IPS-15b (cell line): ENCODE measurements at regions not wholly inside any gene's neighbourhood (a gene's known extent, or its start where the extent isn't known, plus 50 kb on each side); places are given as distances from the start of the nearest gene placed in this dataset.

ENCODE experiments used
- H3K27me3 ChIP-seq: one replicate; pipeline ENCODE4 v1.6.1; 2013; ENCODE audit warnings: low read length; ENCODE audit not compliant: control insufficient read depth, insufficient read depth
- H3K36me3 ChIP-seq: one replicate; pipeline ENCODE4 v1.6.1; 2013; ENCODE audit warnings: low read length; ENCODE audit not compliant: control insufficient read depth, insufficient read depth
- H3K4me1 ChIP-seq: one replicate; pipeline ENCODE4 v1.6.1; 2013; ENCODE audit warnings: mild to moderate bottlenecking, low read length; ENCODE audit not compliant: control insufficient read depth, insufficient read depth
- H3K4me3 ChIP-seq: one replicate; pipeline ENCODE4 v1.5.1; 2013; ENCODE audit warnings: low read depth, low read length
- H3K9ac ChIP-seq: one replicate; pipeline ENCODE4 v1.6.1; 2013; ENCODE audit warnings: low read depth, mild to moderate bottlenecking, low read length
- H3K9me3 ChIP-seq: one replicate; pipeline ENCODE4 v1.6.1; 2013; ENCODE audit warnings: mild to moderate bottlenecking, low read length; ENCODE audit not compliant: control insufficient read depth, insufficient read depth

- Histone ChIP-seq H3K27me3 (no peaks in the 10 kb centered on the region), H3K4me1 (no peaks in the 10 kb centered on the region), H3K36me3 (no peaks in the 10 kb centered on the region), H3K9ac (no peak overlapping the region), H3K4me3 (no peak overlapping the region), H3K9me3 (no peaks in the 10 kb centered on the region)
Observed at GRCh38 chr2:195359043-195359735, 297.8 kb upstream of the SLC39A10 start.

- peaks cover 4% of the 10 kb centered on the region for H3K4me1 ChIP-seq
- no peaks in the 10 kb centered on the region for H3K27me3 ChIP-seq
- H3K36me3 ChIP-seq, result no peaks in the 10 kb centered on the region
- H3K9ac ChIP-seq, result no peak overlapping the region
- H3K9me3 ChIP-seq, result no peaks in the 10 kb centered on the region
- H3K4me3 ChIP-seq, result no peak overlapping the region
Observed at GRCh38 chr2:195356920-195357440, 300.0 kb upstream of the SLC39A10 start.

GRCh38 chr2:195356026-195356425, 301.0 kb upstream of the SLC39A10 start:
- Histone ChIP-seq H3K36me3 (no peaks in the 10 kb centered on the region), H3K4me1 (peaks cover 4% of the 10 kb centered on the region), H3K4me3 (no peak overlapping the region), H3K27me3 (no peaks in the 10 kb centered on the region), H3K9me3 (no peaks in the 10 kb centered on the region), H3K9ac (no peak overlapping the region)

- no peaks in the 10 kb centered on the region for H3K27me3 ChIP-seq
- H3K36me3 ChIP-seq, result no peaks in the 10 kb centered on the region
- no peaks in the 10 kb centered on the region for H3K9me3 ChIP-seq
- H3K4me3 ChIP-seq, result no peak overlapping the region
- H3K9ac ChIP-seq, result no peak overlapping the region
- H3K4me1 ChIP-seq, result peaks cover 4% of the 10 kb centered on the region
Observed at GRCh38 chr2:195352581-195352980, 304.4 kb upstream of the SLC39A10 start.

GRCh38 chr2:195343942-195344530, 313.0 kb upstream of the SLC39A10 start:
- Histone ChIP-seq H3K9me3 (no peaks in the 10 kb centered on the region), H3K9ac (no peak overlapping the region), H3K36me3 (no peaks in the 10 kb centered on the region), H3K27me3 (no peaks in the 10 kb centered on the region), H3K4me3 (no peak overlapping the region), H3K4me1 (peaks cover 3% of the 10 kb centered on the region)

GRCh38 chr2:195343540-195343939, 313.5 kb upstream of the SLC39A10 start:
- Histone ChIP-seq H3K9ac (no peak overlapping the region), H3K36me3 (no peaks in the 10 kb centered on the region), H3K4me3 (no peak overlapping the region), H3K27me3 (no peaks in the 10 kb centered on the region), H3K4me1 (peaks cover 3% of the 10 kb centered on the region), H3K9me3 (no peaks in the 10 kb centered on the region)

- no peaks in the 10 kb centered on the region for H3K9me3 ChIP-seq
- no peaks in the 10 kb centered on the region for H3K36me3 ChIP-seq
- no peak overlapping the region for H3K9ac ChIP-seq
- H3K4me1 ChIP-seq, result peaks cover 2% of the 10 kb centered on the region
- no peak overlapping the region for H3K4me3 ChIP-seq
- H3K27me3 ChIP-seq, result no peaks in the 10 kb centered on the region
Observed at GRCh38 chr2:195342061-195342460, 315.0 kb upstream of the SLC39A10 start.

- no peak overlapping the region for H3K9ac ChIP-seq
- H3K9me3 ChIP-seq, result no peaks in the 10 kb centered on the region
- no peak overlapping the region for H3K4me3 ChIP-seq
Observed at GRCh38 chr2:195338856-195339255, 318.2 kb upstream of the SLC39A10 start.

GRCh38 chr2:195337597-195337996, 319.4 kb upstream of the SLC39A10 start:
- Histone ChIP-seq H3K9ac (no peak overlapping the region), H3K27me3 (no peaks in the 10 kb centered on the region), H3K9me3 (no peaks in the 10 kb centered on the region), H3K4me1 (no peaks in the 10 kb centered on the region), H3K4me3 (no peak overlapping the region), H3K36me3 (no peaks in the 10 kb centered on the region)

More at GRCh38 chr2:195338856-195339255, 318.2 kb upstream of the SLC39A10 start:
- no peaks in the 10 kb centered on the region for H3K36me3 ChIP-seq
- no peaks in the 10 kb centered on the region for H3K4me1 ChIP-seq
- no peaks in the 10 kb centered on the region for H3K27me3 ChIP-seq

GRCh38 chr2:195333869-195334268, 323.2 kb upstream of the SLC39A10 start:
- Histone ChIP-seq H3K36me3 (no peaks in the 10 kb centered on the region), H3K27me3 (no peaks in the 10 kb centered on the region), H3K4me1 (no peaks in the 10 kb centered on the region), H3K9me3 (no peaks in the 10 kb centered on the region), H3K9ac (no peak overlapping the region), H3K4me3 (no peak overlapping the region)

GRCh38 chr2:195331966-195332365, 325.1 kb upstream of the SLC39A10 start:
- Histone ChIP-seq H3K4me3 (no peak overlapping the region), H3K9me3 (no peaks in the 10 kb centered on the region), H3K9ac (no peak overlapping the region), H3K27me3 (no peaks in the 10 kb centered on the region), H3K36me3 (no peaks in the 10 kb centered on the region), H3K4me1 (no peaks in the 10 kb centered on the region)

GRCh38 chr2:195331129-195331528, 325.9 kb upstream of the SLC39A10 start:
- Histone ChIP-seq H3K9me3 (no peaks in the 10 kb centered on the region), H3K36me3 (no peaks in the 10 kb centered on the region), H3K4me1 (no peaks in the 10 kb centered on the region), H3K27me3 (no peaks in the 10 kb centered on the region), H3K9ac (no peak overlapping the region), H3K4me3 (no peak overlapping the region)
